KBM-7 (cell line): ENCODE measurements at regions not wholly inside any gene's neighbourhood (a gene's known extent, or its start where the extent isn't known, plus 50 kb on each side); places are given as distances from the start of the nearest gene placed in this dataset.

Source experiments
- DNase-seq: peaks from one replicate; pipeline ENCODE4 v3.0.0-alpha.2; 2015
- in situ Hi-C: fragments of 300-500 bp; cut with MboI; formaldehyde crosslinking; loops from 2 replicates; pipeline ENCODE4 v1.14.3; 2020; ENCODE audit warnings: low sequenced_read_pairs, low pct_unique_long_range_greater_than_20kb, mixed read lengths

- DNase-seq, result no peak
- in situ Hi-C loops, result no loop called here
Observed at GRCh38 chr12:25839470-25839869, 119.0 kb upstream of the RASSF8 start.

- DNase-seq, result no peak
- in situ Hi-C loops, result no loop called here
Observed at GRCh38 chr12:25840678-25841465, 117.6 kb upstream of the RASSF8 start.

GRCh38 chr12:25842254-25842653 is 116.2 kb upstream of the RASSF8 start:
- in situ Hi-C loops, result no loop called here
- DNase-seq, result no peak

GRCh38 chr12:25843976-25844375 is 114.5 kb upstream of the RASSF8 start:
- in situ Hi-C loops, result no loop called here

GRCh38 chr12:25845415-25845814 is 113.1 kb upstream of the RASSF8 start:
- DNase-seq, result no peak

More at GRCh38 chr12:25843976-25844375, 114.5 kb upstream of the RASSF8 start:
- DNase-seq, result no peak

GRCh38 chr12:25852792-25853191 is 105.7 kb upstream of the RASSF8 start:
- no peak for DNase-seq
- in situ Hi-C loops, result no loop called here

More at GRCh38 chr12:25845415-25845814, 113.1 kb upstream of the RASSF8 start:
- in situ Hi-C loops, result no loop called here

GRCh38 chr12:25853316-25854095 is 105.0 kb upstream of the RASSF8 start:
- DNase-seq, result no peak
- in situ Hi-C loops, result no loop called here

GRCh38 chr12:25854991-25855390 is 103.5 kb upstream of the RASSF8 start:
- no peak for DNase-seq
- in situ Hi-C loops, result no loop called here

GRCh38 chr12:25855716-25856115 is 102.8 kb upstream of the RASSF8 start:
- no peak for DNase-seq
- in situ Hi-C loops, result no loop called here

GRCh38 chr12:25859976-25860375 is 98.5 kb upstream of the RASSF8 start:
- no peak for DNase-seq
- in situ Hi-C loops, result no loop called here

GRCh38 chr12:25861226-25861625 is 97.3 kb upstream of the RASSF8 start:
- no peak for DNase-seq
- in situ Hi-C loops, result no loop called here

GRCh38 chr12:25864306-25865276 is 93.9 kb upstream of the RASSF8 start:
- in situ Hi-C loops, result no loop called here
- DNase-seq, result no peak

- in situ Hi-C loops, result no loop called here
- peak; percentile 16 for DNase-seq
Observed at GRCh38 chr12:25866586-25867378, 91.7 kb upstream of the RASSF8 start.

- no peak for DNase-seq
- in situ Hi-C loops, result no loop called here
Observed at GRCh38 chr12:25868193-25868592, 90.3 kb upstream of the RASSF8 start.

- DNase-seq, result no peak
- in situ Hi-C loops, result no loop called here
Observed at GRCh38 chr12:25872137-25872536, 86.3 kb upstream of the RASSF8 start.

- in situ Hi-C loops, result no loop called here
- no peak for DNase-seq
Observed at GRCh38 chr12:25875661-25876060, 82.8 kb upstream of the RASSF8 start.

GRCh38 chr12:25876383-25877045 is 82.0 kb upstream of the RASSF8 start:
- in situ Hi-C loops, result no loop called here
- no peak for DNase-seq

GRCh38 chr12:25877446-25877845 is 81.0 kb upstream of the RASSF8 start:
- no peak for DNase-seq
- in situ Hi-C loops, result no loop called here
